B cell (primary cell): ENCODE measurements at regions not wholly inside any gene's neighbourhood (a gene's known extent, or its start where the extent isn't known, plus 50 kb on each side); places are given as distances from the start of the nearest gene placed in this dataset.

Experiments used
- EZH2 ChIP-seq: IDR thresholded peaks from 2 replicates; pipeline ENCODE4 v1.6.1; 2012; ENCODE audit warnings: borderline replicate concordance, low read depth, mild to moderate bottlenecking, moderate library complexity, low read length; ENCODE audit not compliant: insufficient read depth, poor library complexity, severe bottlenecking
- TF ChIP-seq, protein P1 (sequence below): fragments of 200-600 bp; IDR thresholded peaks from one replicate; pipeline ENCODE4 v1.8.0; 2022; ENCODE audit warnings: antibody characterized with exemption, mild to moderate bottlenecking

DNA sequence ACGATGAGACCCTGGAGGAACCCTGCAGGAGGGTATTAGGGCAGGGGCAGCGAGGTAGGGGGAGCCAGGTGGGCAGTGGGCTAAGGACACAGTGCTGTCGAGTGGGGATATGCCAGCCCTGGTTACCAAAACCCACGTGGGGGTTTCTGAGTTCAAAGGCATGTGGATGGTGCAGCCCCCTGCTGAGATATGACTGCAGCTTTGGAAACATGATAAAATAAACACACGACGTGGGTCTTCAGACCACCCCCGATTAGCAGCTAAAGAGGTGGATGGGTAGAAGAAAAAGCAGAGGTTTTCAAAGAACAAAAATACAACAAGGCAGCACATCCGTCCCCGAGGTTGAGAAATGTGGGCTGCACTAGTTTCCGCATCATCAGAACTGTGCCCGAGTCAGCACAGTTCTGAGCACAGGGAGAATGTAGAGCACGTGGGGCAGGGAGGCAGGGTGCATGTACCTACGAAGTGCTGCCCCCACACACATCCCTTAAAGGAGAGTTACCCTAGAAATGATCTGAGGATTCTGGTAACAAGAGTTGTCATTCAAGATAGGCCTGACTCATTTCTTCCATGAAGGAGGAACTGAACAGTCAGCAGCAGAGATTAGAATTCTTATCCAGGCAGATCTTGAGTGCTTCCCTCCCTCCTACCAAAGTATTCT lies 121.3 kb downstream of the RPLP1 start:
- no peak for TF ChIP-seq EZH2
- TF ChIP-seq, protein P1, sequence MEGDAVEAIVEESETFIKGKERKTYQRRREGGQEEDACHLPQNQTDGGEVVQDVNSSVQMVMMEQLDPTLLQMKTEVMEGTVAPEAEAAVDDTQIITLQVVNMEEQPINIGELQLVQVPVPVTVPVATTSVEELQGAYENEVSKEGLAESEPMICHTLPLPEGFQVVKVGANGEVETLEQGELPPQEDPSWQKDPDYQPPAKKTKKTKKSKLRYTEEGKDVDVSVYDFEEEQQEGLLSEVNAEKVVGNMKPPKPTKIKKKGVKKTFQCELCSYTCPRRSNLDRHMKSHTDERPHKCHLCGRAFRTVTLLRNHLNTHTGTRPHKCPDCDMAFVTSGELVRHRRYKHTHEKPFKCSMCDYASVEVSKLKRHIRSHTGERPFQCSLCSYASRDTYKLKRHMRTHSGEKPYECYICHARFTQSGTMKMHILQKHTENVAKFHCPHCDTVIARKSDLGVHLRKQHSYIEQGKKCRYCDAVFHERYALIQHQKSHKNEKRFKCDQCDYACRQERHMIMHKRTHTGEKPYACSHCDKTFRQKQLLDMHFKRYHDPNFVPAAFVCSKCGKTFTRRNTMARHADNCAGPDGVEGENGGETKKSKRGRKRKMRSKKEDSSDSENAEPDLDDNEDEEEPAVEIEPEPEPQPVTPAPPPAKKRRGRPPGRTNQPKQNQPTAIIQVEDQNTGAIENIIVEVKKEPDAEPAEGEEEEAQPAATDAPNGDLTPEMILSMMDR = no peak
